HS-27A (cell line): ENCODE measurements at regions not wholly inside any gene's neighbourhood (a gene's known extent, or its start where the extent isn't known, plus 50 kb on each side); places are given as distances from the start of the nearest gene placed in this dataset.
"Not testable (repeated sequence)": the region's sequence is repeated elsewhere in the genome, so short reads cannot be mapped to it uniquely, and the experiment has no call there.

Source experiments
- DNase-seq: peaks from one replicate; pipeline ENCODE4 v3.0.0-alpha.2; 2012; ENCODE audit warnings: low read depth, missing footprints

DNA sequence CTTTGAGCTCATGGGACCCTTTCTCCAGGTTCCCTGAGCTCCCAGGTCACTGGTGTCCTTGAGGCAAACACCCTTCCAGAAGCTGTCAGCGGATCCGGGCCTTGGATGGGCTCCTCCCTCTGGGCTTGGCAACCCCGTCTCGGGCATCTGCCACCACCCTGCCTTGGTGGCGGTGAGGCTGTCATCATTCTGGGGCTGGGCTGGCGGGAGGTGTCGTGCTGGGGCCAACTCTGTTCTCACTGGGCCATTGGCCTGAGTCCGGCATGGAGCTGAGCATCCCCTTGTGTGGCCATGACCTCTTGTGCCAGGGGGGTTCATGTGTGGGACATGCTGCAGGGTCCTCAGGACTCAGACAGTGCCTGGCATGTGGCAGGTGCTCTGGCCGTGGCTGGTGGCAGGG is 197.6 kb downstream of the LAT start:
- DNase-seq = no peak

DNA sequence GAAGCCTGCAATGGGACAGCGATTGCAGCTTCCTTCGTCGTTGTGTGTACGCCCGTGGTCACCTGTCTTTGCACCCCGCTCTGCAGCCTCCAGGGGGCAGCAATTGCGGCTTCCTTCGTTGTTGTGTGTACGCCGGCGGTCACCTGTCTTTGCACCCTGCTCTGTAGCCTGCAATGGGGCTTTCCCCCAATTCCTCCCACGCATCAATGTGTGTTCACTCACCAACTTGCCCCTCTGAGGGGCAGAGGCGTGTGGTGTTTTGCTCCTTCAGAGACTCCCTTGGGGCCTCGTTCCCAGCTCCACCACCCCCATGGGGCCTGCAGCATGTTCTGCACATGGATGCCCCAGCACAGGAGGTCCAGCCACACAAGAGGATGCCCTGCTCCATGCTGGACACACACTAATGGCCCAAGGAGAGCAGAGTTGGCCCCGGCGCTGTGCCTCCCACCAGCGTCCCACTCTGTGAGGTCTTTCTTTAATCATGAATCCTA is 197.1 kb downstream of the LAT start:
- DNase-seq = not testable (repeated sequence)

DNA sequence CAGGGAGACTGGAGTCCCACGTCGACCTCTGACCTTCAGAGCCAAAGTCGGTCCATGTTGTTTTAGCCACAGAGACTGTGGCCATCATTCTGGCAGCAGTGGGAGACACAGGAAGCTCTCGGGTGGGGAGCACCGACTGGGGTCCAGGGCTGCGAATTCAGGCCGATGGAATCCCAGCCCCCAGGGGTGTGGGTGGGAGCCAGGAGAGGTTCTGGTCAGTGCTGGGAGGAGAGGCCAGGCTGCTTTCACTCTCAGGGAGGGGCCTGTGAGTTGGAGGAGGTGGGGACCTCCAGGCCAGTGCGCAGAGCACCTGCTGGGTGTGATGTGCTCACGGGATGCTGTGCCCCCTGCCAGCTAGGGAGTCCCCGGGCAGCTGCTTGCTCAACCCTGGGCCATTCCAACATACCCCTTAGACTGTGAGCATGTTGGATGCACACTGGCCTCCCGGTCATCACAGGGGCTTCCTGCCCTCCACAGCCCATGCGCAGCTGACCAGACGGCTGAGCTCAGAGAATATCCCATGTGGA is 196.5 kb downstream of the LAT start:
- not testable (repeated sequence) for DNase-seq

DNA sequence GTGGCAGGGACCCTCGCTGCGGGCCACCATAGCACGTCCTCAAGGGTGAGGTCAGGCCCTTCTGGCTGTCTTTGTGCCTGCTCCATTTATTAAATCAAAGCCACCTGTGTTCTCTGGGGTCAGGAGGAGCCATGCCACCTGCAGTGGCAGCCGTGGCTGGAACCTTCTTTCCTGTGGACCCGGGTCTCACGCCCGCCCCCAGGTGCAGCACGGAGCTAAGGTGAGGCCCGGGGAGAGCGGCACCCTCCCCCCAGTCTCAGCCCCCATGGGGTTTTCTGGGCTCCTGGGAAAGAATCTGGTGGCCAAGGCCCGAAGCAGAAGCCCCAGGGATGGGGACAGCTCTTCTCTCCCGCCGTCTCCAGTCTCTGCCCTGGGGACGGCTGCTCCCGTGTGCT is 195.4 kb downstream of the LAT start:
- not testable (repeated sequence) for DNase-seq

DNA sequence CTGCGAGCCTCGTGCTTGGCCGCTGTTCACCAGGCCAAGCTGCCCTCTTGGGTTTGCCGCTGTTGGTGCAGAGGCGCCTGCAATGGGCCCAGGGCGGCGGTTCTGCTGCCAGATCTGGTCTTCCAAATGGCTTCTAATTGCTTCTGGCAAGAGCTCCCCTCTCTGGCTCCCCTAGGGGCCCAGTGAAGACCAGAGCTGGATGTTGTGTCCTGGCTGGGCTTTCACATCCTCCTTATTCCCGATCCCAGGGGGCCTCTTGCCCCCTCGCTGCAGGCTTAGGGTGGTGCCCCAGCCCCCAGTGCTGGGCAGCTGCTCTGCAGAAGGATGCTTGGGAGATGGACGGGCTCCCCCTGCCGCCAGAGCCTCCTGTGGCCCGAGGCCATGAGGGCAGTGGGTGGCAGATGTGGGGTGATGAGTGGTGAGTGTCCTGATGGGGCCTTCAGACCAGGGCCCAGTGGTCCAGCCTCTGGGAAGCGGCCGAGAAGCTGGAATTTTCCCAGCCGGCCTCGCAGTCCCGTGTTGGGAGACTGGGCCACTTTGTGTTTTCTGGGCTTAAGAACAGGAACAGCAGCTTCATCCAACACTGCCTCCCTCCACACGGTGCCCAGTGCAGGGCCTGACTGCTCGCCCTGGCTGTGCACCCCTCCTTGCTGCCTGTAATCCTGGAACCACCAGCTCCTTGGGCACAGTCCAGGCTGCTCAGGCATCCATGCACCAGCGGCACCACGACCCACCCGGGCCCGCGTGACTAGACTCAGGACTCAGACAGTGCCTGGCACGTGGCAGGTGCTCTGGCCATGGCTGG is 194.8 kb downstream of the LAT start:
- DNase-seq = not testable (repeated sequence)

DNA sequence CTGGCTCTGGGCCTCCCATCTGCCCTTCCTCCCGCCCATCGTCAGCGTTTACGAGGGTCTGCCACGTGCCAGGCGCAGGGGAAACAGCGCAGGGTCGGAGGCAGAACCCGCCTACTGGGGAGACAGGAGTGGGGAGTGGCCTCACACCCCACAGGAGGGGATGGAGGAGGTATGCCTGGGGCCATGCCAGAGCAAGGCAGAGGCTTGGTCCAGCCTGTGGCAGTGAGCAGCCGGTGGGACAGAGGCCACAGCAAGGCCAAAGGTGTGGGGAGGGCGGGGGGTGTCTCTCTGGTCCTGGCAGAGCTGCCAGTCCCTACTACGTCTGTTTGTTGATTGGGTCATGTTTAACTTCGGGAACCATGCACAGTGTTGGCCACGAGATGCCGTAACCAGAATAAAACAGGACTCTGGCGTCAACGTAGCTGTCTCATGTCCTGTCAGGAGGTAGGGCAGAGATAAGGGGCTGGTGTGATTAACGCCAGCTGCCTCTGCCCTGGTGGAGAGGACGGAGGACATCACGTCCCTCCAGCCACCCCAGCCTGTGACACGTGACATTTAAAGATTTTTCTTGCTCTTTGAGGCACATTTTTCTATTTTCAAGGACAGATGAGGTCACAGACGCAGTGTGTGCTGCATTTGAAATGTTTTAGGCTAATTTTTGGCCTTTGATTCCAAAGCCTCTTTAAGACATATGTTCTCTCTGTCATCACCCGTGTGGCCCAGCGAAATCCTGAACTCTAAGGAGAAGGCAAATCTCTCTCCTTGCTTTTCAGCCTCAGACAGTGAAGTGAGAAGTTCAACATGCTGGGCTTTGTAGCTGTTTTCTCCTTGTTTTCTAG is 193.3 kb downstream of the LAT start:
- not testable (repeated sequence) for DNase-seq

DNA sequence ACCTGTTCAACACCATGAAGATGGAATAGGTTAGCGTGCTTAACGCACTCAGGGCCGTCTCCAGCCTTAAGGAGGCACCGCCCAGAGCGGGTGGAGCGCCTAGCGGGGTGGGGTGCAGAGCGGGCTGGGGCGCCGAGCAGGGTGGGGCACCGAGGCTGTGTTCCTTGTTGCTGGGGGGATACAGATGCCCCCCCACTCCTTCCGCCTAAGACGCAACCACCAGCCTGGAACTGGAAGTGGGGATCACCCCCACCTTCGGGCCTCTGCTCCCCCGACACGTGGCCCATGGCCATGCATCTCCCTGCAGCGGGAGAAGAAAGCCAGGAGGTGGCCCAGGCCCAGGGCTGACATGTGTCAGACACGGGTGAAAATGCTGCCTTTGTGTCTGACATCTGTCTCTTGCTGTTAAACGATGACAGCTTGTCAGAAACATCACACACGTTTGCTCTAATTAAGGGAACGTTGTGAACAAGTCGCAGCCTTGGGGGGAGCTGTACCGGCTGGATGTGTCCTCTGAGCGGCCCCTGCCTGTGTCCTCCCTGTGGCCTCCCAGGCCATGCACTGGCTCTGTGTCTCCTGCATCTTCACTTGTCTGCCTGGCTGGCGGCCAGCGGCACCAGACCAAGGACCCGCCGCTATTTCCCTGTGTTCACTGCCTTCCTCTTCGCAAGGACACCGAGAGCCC is 192.5 kb downstream of the LAT start:
- DNase-seq = not testable (repeated sequence)

DNA sequence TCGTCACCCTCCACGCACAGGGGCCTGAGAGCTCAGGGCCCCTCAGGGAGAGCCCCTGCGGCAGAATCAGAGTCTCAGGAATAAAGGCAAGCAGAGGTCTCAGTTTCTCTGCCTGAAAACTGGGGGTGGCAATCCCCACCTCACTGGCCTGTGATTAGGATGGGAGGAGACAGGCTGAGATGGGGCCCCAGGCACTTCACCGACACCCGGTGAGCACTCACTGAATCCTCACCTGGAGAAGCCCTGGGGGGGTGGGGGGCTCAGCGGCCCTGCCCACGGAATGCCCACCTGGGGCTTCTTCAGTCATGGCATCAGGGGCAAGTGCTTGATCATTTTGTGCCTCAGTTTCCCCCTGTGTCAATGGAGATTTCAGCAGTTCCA is 192.0 kb downstream of the LAT start:
- not testable (repeated sequence) for DNase-seq

DNA sequence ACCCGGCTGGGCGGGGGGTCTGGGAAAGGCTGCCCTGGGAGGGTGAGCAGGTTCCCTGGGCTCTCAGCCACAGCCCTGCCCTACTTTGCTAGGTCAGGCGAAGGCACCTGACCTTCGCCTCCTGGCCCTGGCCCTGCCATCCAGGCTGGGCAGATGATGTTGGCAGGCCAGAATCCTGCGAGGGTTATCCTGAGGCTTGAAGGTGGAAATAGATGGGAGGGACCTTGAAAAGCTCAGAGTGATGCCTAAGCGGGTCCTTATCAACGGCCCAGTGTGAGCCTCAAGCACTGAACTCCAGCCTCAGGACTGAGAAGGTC is 191.3 kb downstream of the LAT start:
- not testable (repeated sequence) for DNase-seq

DNA sequence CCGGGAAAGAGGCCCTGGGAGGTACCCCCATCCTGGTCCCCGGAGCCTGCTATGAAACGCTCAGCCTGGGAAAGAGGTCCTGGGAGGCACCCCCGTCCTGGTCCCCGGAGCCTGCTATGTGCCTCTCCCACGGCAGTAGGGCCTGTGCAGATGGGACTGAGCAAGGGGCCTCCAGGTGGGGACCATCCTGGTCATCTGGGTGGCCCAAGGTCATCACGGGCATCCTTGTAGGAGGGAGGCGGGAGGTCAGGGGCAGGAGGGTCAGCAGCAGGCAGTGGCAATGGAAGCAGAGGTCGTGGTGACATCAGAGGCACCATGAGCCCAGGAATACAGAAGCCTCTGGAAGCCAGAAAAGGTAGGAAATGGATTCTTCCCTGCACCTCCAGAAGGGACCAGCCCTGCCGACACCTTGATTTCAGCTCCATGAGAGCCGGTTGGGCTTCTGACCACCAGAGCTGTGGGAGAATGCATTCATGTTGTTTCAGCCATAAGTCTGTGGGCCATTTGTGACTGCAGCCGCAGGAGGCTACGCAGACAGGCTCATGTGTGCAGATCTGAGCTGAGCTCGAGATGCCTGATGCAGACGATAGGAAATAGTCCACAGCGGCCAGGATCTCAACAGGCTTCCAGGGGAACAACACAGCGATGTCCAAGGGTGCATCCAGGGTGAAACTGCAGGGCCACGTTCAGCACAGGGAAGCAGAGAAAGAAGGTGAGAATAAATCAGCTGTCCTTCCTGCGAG is 190.7 kb downstream of the LAT start:
- DNase-seq = not testable (repeated sequence)

DNA sequence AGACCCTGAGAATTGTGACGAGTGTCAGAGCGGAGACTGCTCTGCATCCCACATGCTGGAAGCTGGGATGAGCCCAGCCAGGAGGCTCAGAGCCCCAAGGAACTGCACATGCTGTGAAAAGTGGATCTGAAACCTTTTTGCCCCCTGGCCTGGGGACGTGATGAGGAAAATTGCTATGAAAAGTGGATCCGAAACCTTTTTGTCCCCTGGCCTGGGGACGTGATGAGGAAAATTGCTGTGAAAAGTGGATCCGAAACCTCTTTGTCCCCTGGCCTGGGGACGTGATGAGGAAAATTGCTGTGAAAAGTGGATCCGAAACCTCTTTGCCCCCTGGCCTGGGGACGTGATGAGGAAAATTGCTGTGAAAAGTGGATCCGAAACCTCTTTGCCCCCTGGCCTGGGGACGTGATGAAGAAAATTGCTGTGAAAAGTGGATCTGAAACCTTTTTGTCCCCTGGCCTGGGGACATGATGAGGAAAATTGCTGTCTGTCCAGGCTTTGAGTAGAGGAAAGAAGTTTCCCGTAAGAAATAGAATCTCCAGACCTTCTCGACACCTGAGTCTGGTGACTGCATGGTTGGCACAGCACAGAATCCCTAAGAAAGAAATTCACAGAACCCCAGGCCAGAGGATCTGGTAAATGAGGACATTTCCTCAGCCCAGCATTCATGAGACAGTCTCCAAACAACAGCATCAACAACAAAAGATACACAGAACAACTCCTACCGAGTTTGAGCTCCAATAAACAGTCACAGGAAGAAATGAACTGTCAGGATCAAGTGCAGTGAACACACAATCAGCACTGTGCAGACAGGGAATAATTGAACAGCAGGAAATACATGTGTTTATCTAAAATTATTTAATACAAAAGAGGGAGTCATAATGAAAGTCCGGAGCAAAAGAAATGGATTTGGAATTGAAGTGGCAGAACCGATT is 188.8 kb downstream of the LAT start:
- not testable (repeated sequence) for DNase-seq

DNA sequence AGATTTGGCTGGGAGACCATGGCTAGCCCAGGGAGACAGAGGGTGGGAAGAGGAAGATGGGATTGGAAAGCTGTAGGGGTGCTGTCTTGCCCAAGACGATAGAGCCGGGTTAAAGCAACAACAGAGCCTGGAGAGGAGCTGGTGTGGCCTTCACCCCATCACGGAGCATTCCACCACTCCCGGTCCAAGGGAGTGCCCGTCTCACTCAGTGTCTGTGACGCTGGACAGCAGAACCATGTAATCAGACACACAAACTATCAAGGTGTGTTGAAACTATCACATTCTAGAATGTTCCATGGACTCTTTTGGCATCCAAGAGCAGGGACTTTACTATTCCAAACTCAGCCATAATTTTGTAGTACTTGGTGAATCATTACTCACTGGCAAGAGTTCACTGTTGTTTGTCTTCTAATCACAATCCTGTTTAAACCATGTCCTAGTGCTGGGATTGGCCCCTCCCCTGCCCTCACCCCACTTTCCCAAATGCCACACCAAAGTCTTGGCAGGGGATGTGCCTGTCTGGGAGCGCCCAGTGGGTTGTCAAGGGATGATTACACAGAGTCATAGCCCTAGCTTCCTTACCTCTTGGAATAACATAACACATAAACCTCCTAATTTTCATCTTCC is 187.4 kb downstream of the LAT start:
- not testable (repeated sequence) for DNase-seq

DNA sequence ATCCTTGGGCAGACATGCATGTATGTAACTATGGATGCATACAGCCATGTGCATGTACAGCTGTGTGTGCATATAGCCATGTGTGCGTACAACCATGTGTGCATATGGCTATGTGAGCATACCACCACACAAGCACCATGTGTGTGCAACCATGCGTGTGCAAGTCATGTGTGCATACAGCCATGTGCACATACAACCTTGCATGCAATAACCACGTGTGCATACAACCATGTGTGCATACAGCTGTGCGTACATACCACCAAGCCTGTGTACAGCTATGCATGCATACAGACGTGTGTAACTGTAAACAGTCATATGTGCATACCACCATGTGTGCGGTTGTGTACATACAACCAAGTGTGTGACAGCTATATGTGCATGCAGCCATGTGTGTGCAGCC is 186.4 kb downstream of the LAT start:
- not testable (repeated sequence) for DNase-seq

DNA sequence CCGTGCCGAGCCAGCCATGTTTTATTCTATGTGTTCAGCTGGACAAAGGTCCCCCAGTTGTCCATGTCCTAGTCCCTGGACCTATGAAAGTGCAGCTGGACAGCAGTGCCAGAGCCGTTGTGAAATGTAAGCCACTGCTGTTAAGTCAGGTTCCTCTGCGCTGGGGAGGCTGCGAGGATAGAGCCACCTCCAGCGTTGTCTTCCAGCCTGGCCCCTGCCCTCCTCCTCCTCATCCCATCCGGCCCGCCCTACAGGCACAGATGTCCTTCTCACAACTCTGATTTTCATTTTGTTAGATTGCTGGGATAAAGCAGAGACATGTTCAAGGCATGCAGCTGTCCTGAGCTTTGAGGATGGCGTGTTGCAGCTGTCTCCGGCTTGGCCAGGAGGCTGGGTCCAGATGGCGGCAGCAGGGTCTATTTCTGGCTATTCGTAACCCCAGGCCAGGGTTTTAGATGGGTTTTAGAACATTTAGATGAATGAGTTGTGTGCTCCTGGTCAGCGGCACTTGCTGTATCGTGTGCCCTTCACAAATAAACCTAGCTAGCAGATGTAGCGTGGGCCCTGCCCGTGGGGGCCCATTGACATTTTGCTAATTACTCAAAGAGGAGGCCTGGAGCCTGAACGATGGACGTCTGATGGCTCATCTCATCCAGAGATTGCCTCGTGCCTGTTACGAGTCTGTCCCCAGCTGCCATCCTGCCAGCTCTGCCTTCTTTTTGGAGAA is 185.7 kb downstream of the LAT start:
- not testable (repeated sequence) for DNase-seq

DNA sequence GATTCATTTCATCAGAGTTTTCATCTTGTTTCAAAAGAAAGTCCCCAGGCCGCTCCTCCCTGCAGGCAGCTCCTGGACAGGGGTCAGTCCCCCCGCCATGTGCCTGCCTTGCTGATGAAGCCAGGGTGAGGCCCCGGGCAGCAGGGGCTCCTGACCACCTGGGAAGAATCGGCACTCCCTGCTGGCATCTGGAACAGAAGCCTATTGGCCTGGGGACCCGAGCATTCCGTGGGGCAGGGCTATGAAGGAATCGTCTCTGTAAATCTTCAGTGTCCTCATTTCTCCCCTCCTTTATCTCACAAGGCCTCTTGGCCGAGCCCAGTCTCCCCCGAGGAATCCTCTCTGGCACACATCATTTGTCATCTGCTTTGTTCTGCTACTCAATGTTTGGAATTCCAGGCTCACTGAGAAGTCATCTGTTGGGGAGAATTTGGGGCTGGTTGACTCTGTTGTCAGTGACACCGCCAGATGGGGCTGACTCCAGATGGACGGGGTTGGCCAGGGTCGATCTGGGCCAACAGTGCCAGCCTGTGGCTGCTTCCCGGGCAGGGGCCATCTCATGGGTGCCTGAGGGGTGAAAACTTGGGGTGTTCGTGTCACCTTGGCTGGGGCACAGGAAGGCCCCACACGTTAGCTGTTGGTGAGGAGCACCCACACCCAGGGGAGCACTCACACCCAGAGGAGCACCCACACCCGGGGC is 184.6 kb downstream of the LAT start:
- DNase-seq = not testable (repeated sequence)

DNA sequence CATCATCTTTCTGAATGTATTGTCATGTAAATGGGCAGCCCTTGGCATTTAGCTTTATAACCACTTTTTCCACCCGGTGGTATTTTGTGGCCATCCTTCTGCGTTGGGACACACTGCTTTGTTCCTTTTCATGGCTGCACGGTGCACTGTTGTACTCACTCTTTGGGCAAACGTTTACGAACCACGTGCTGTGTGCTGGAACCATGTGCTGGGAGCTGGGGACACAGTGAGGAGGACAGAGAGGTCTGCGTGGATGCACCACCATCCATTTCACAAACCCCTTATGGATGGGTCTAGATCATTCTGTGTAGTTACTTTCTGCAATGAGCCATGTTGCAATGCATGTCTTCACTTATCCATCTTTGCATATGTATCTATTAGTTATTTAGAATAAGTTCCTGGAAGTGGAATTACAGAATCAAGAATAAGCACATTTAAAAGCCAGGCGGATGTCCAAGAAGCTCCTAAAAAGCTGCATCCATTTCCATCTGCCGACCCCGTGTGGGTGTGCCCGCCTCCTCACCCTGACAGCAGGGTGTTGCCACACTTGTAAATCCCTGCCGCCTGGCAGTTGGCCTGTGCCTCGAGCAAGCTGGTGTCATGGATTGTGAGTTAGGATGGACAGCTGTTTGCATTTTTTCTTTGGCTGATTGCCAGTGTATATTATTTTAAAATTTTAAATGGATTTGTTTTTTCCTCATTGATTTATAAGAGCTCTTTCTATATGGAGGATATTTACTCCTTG is 183.8 kb downstream of the LAT start:
- not testable (repeated sequence) for DNase-seq

DNA sequence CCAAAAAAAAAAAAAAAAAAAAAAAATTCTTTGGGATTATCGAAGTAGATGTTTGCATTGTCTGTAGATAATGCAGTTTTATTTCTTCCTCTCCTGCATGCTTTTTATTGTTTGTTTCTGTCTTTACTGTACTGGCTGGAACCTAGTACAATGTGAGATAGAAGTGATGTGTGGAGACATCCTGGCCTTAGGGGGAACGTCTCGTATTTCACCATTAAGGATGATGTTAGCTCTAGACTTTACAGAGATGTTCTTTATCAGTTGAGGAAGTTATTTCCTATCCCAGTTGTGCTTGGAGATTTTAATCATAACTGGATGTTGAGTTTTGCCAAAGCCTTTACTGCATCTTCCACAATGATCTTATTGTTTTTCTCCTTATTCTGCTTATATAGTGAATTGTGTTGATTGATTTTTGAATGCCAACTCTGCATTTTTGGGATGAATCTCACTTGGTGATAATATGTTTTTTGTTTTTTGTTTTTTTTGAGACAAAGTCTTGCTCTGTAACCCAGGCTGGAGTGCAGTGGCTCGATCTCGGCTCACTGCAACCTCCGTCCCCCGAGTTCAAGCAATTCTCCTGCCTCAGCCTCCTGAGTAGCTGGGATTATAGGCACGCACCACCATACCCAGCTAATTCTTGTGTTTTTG is 179.7 kb downstream of the LAT start:
- DNase-seq = not testable (repeated sequence)
